ENCODE measurements at regions not wholly inside any gene's neighbourhood (a gene's known extent, or its start where the extent isn't known, plus 50 kb on each side); places are given as distances from the start of the nearest gene placed in this dataset.

DNA sequence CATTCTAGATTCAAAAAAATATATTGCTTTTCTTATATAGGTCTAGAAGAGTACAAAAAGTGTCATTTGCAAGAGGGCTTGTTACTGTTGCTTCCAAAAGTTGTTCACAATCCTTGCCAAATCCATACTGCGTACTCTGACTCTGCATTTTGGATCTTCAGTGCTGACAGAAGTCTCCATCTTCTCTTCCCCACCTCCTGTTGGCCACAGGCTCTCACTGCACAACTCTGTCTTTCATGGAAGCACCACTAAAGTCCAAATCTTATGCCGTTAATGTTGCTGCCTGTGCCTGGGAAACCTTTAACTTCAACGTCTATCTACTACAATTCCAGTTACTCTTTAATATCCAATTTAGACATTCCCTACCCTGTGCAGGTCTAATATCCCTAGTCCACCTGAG, 419.9 kb downstream of the NR2F2 start:
- TF ChIP-seq POLR2AphosphoS5 (IDR thresholded peaks at IDR 0.05) (no peak), POLR2A (IDR thresholded peaks at IDR 0.05) (no peak)
- TF ChIP-seq, protein P1, sequence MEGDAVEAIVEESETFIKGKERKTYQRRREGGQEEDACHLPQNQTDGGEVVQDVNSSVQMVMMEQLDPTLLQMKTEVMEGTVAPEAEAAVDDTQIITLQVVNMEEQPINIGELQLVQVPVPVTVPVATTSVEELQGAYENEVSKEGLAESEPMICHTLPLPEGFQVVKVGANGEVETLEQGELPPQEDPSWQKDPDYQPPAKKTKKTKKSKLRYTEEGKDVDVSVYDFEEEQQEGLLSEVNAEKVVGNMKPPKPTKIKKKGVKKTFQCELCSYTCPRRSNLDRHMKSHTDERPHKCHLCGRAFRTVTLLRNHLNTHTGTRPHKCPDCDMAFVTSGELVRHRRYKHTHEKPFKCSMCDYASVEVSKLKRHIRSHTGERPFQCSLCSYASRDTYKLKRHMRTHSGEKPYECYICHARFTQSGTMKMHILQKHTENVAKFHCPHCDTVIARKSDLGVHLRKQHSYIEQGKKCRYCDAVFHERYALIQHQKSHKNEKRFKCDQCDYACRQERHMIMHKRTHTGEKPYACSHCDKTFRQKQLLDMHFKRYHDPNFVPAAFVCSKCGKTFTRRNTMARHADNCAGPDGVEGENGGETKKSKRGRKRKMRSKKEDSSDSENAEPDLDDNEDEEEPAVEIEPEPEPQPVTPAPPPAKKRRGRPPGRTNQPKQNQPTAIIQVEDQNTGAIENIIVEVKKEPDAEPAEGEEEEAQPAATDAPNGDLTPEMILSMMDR (IDR thresholded peaks at IDR 0.05): no peak

Measured in breast epithelium (tissue), 3 donors.